Hematopoietic multipotent progenitor cell (in vitro differentiated cells): ENCODE measurements at regions not wholly inside any gene's neighbourhood (a gene's known extent, or its start where the extent isn't known, plus 50 kb on each side); places are given as distances from the start of the nearest gene placed in this dataset.
"Not testable (repeated sequence)": the region's sequence is repeated elsewhere in the genome, so short reads cannot be mapped to it uniquely, and the experiment has no call there.

Experiments
- DNase-seq, 3 donors: peaks; one replicate each; pipeline ENCODE4 v3.0.0-alpha.2; 2011 to 2015; ENCODE audit warnings: low read depth in 2 of 3, low spot score in 2 of 3

DNA sequence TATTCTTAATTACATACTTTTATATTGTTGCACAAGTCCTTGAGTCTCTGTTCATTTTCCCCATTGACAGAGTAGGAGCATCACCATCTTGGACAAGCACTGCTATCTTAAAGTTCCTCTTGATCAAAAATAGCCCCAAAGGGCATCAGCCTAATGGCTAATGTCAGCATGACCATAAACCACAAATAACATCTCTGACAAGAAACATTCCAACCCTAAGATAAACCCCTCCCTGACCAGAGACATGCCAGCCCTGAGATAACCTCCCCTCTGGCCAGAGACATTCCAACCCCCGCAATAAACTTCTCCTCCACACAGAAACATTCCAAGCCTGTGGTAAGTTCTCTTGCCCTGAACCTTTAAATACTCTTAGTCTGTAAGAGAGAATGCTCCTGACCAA lies 293.7 kb downstream of the ANXA1 start:
- not testable (repeated sequence) for DNase-seq

GRCh38 chr9:73446306-73446705 lies 294.6 kb downstream of the ANXA1 start:
- no peak for DNase-seq

DNA sequence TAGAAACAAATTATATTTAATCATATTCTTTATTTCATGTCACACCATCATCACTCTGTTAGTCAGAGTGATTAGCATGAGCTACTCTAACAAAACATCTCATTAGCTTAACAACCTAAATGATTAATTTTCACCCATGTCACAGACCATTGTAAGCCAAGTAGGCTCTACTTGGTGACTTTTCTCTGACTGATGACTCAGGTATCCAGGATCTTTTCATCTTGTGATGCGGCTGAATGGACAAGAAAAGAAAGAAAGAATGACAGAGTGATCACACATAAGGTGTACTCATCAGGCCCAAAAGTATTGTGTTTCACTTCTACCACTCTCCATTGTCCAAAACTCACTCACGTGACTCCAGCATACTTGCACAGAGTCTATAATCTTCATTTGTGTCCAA lies 299.3 kb downstream of the ANXA1 start:
- DNase-seq: no peak

DNA sequence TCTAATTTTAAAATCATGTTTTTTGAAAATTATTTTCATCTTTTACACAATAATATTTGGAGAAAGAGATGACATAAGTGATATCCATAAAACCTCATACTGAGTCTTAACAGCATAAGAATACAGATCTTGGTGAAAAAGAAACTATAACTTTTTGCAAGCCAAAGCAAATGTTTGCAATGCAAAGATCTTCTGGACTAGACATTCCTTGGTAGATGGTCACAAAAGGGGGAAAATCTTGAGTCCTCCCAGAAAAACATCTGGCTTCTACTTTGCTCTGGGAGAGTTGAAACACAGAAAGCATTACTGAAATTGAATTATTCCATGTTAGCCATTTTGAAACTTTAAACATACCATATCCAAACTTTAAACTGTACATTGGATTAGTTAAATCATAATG lies 308.2 kb downstream of the ANXA1 start:
- DNase-seq: no peak

GRCh38 chr9:73468716-73469115 lies 317.1 kb downstream of the ANXA1 start:
- no peak for DNase-seq

- DNase-seq: no peak
Observed at GRCh38 chr9:73470766-73471165, 319.1 kb downstream of the ANXA1 start.

DNA sequence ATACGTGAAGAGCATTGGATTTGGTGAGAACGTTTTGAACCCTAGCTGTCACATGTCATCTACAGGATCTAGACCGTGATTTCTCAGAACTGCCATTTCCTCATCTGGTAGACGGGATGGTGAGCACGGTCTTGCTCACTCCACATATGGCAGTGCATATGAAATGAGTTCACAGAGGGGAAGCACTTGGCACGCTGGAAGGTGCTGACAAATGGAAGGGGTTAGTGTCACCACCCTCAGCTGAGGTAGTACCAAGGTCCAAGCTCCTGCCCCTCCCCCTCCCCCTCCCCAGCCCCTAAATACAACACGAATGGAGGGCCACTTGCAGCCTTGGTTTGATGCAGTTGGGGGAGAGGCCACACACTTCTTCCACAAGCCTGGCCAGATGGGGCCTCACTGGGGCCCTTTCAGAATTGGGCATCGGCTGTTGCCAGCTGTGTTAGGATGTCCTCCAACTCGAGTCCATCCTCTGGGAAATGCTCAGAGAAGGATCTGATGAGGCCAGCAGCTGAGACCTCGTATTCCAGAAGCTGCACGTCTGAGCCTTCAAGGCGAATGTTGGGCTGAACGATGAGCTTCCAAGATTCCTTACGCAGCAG lies 322.4 kb downstream of the ANXA1 start:
- DNase-seq: no peak

- no peak for DNase-seq
Observed at GRCh38 chr9:73474625-73475024, 323.0 kb downstream of the ANXA1 start.

DNA sequence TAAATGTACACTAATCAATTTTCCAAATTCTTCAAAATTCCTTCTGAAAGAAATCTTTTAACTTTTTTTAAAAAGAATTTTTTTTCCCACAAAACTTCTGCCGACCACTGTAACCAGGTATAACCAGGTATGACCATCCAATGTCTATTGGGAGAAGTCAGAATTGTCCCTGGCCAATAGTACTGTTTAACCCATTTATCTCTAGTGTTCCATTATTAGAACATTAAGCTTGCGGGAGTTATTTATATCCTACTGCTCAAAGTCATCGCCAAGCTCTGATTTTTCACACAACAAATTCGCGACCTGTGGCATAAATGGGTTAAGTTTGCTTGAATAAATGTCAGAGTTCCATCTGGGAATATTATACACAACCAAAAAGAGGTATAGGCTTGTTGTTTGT lies 343.2 kb downstream of the ANXA1 start:
- no peak for DNase-seq

DNA sequence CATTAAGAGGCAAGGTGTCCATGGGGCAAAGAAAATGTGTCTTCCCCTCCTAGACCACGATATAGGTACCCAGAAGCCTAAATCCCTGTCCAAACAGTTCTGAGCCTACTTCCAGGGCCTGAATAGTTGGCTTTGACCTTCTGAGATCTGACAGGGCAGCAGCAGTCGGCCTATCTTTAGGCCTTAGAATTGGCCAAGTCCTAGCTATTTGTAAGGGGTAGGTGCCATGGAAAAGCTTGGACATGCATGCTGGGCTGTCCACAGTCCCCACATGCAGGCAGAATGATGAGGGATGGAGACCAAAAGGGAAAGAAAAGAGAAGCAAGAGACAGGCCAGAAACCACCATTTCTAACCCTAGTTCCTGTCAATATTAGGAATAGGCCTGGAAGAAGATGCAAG lies 346.1 kb downstream of the ANXA1 start:
- no peak for DNase-seq

- DNase-seq: no peak
Observed at GRCh38 chr9:73515216-73515615, 363.6 kb downstream of the ANXA1 start.

- no peak for DNase-seq
Observed at GRCh38 chr9:73523391-73523790, 371.7 kb downstream of the ANXA1 start.

GRCh38 chr9:73525350-73525749 lies 373.7 kb downstream of the ANXA1 start:
- no peak for DNase-seq

- no peak for DNase-seq
Observed at GRCh38 chr9:73527521-73527920, 375.9 kb downstream of the ANXA1 start.

DNA sequence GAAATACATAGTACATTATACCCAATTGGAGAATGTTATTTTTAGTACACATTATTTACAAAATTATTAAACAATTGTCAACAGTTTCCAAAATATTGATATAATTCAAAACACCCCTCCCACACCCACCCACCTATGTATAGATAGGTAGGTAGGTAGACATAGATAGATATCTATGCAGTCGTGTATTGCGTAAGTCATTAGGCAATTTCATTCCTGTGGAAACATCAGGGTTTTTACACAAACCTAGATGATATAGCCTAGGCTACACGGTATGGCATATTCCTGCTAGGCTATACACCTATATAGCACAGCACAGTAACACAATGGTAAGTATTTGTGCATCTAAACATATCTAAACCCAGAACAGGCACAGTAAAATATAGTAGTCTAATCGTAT lies 377.3 kb downstream of the ANXA1 start:
- DNase-seq: no peak

DNA sequence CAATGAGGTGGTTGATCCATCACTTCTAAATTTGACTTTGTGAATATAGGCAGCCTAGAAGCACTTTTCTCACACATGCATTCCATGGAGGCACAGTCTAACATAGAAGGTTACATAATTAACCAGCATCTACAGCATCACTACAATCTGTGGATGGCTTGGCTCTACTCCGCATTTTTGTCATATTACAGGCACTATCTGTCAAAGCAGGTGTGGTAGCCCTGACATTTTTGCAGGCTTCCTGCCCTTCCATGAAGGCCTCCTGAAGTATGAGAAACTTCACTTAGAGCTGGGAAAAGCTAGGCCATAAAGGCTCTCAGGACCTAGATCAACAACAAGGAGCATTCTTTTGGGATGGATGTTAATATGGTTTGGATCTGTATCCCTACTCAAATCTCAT lies 378.0 kb downstream of the ANXA1 start:
- no peak for DNase-seq

GRCh38 chr9:73531051-73531532 lies 379.4 kb downstream of the ANXA1 start:
- no peak for DNase-seq

DNA sequence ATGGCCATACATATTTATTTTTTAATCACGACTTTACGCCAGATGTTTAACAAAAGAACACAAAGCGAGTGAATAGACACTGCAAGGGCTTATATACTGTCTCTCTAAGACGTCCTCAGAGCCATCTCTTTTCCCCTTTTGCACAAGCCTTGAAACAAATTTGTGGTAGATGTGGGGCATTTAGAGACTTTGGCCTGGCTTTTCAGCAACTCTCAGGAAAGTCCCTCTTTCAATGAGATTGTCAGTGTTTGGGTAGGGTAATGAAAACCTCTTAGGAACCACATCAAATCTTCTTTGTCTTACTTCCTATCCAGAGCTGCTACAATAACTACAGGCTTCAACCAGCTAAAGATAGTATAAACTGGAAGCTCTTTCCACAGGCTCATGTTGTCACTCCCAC lies 380.0 kb downstream of the ANXA1 start:
- no peak for DNase-seq

DNA sequence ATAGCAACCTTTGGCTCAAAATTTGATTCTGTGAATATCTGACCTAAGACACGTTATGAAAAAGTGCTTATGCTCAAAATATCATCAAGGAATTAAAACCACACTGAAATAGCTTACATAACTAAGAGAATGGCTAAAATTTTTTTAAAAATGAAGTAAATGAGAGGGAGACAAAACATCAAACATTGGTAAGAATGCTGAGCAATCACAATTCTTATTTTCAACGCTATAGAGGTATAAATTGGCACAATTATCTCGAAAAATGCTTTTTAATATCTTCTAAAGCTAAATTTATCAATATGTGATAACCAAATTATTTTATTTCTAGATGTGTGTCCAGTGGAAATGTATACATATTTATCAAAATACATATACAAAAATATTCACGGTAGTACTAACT lies 381.3 kb downstream of the ANXA1 start:
- DNase-seq: no peak

DNA sequence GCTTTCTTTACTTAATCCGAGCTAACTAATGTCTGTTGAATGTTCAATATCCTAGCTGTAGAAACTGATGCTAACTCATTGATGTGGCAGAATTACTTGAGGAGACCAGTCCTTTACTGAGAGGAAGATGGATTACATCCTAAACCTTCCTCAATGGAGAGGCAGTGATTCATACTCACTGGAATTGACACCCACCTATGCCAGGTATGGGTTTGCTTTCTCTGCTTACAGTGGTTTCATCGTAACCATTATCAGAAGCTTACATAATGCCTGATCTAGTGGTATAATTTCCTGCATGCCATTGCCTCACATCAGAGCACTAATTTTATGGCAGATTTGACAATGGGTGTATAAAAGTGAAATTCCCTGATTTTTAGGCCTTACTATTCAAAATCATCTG lies 384.7 kb downstream of the ANXA1 start:
- no peak for DNase-seq

DNA sequence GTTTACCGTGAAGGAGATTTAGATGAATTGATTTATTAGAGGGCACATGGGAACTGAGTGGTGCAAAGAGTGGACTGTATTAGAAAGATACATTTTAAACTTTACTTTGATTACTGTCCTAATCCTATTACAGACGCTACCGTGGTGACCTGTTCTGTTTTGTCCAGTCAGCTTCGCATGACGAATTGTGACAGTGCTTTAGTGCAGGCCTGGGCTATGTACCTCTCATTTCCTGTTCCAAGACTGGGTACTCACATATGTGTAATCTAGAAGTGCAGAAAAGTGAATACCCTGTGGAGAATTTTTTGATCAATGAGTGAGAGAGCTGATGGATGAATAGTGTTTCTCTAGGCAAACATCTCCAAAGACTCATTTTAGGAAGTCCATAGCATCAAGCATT lies 385.9 kb downstream of the ANXA1 start:
- DNase-seq: no peak

DNA sequence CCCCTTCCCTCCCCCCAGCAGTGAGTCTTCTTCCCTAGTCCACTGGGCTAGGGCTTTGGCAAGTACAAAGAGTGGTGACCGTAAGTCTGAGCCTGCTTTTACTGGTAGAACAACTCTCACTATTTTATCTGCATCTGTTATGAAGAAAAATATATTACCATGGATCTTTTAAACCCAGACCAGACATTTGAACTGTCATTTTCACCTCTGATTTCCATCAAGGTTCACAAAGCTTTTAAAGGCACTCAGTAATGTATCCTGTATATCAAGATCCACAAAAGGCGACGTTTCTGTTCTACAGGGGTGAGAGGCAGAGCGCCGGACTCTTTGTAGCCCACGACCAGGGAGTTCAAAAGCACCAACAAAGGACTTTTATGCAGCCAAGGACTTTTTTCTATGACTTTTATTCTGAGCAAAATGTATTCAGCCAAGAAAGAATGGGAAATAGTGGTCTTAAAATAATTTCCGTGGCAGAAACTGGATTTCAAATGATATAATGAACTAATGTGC lies 388.3 kb downstream of the ANXA1 start:
- no peak for DNase-seq

DNA sequence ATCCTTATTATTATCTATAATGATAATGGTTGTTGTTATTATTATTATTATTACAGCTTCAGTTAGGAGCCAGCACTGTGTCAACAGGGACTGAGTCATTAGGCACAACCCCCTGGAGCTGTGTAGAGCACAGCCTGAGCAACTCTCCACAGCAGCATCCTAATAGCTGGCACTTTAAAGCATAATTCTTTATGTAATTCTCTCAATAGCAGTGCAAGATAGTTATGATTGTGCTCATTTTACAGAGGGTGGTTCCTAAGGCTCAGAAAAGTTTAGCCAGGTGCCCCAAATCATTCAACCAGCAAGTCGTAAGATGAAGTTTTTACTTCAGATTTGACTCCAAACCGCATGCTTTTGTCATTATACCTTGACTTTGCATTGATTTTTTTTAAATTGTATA lies 390.3 kb downstream of the ANXA1 start:
- DNase-seq: no peak
